ENCODE measurements at regions not wholly inside any gene's neighbourhood (a gene's known extent, or its start where the extent isn't known, plus 50 kb on each side); places are given as distances from the start of the nearest gene placed in this dataset.

GRCh38 chr2:77664491-77664890 is 142.3 kb upstream of the LRRTM4 start:
- no peaks in the 10 kb centered on the region for H3K9me3 ChIP-seq (ENCODE audit: control insufficient read depth, low read depth, low read length)
- no peak overlapping the region for H3K14ac ChIP-seq (ENCODE audit: insufficient read depth, low read length)
- H4K8ac ChIP-seq (replicated peaks; ENCODE audit: insufficient read length, low read depth, low read length): no peak overlapping the region
- no peak overlapping the region for H2BK15ac ChIP-seq (ENCODE audit: low read depth, low read length)
- no peak for DNase-seq
- no peak overlapping the region for H3T11ph ChIP-seq (ENCODE audit: low read length)
- H3K36me3 Mint-ChIP-seq (ENCODE audit: insufficient read depth in 1 of 3, low read depth in 3 of 3): 0 out of 7 replicates have a peak, but pooled peaks cover 0 to 2% (median 0%) of the 10 kb centered on the region in 3 experiments
- no peak overlapping the region for H3K4me2 ChIP-seq (ENCODE audit: insufficient read depth, insufficient read length, low read length)
- no peaks in the 10 kb centered on the region for H3K79me1 ChIP-seq (ENCODE audit: insufficient read depth, low read depth, low read length, poor library complexity, severe bottlenecking)
- H3K4ac ChIP-seq (ENCODE audit: low read depth, low read length): no peak overlapping the region
- H3K27ac Mint-ChIP-seq: no peak overlapping the region
- H2BK12ac ChIP-seq (ENCODE audit: insufficient read length, low read depth, low read length): no peak overlapping the region
- H3K4me3 Mint-ChIP-seq: no peak overlapping the region
- H2BK20ac ChIP-seq (ENCODE audit: low read depth, low read length, poor library complexity, severe bottlenecking): no peak overlapping the region
- no peak for TF ChIP-seq CTCF (conservative IDR thresholded peaks at IDR 0.05)
- no peak overlapping the region for H4K5ac ChIP-seq (ENCODE audit: insufficient read length, low read depth, low read length)
- H2BK120ac ChIP-seq (ENCODE audit: low read depth, low read length, poor library complexity, severe bottlenecking): no peak overlapping the region
- no peaks in the 10 kb centered on the region for H3K79me2 ChIP-seq (ENCODE audit: insufficient read depth, low read length)
- no CpG with 5 or more reads among the region's 2 CpGs for WGBS (ENCODE audit: extremely low coverage, insufficient read length, low lambda C conversion rate)
- H3K4me1 Mint-ChIP-seq: no peaks in the 10 kb centered on the region
- no peak overlapping the region for H2BK5ac ChIP-seq (ENCODE audit: insufficient read length, low read length)
- no peaks in the 10 kb centered on the region for H3K4me1 ChIP-seq (ENCODE audit: insufficient read depth, low read length)
- no peaks in the 10 kb centered on the region for H3K27me3 ChIP-seq (ENCODE audit: insufficient read depth, low read length)
- H3K27me3 Mint-ChIP-seq (ENCODE audit: low read depth): no peaks in the 10 kb centered on the region
- no peaks in the 10 kb centered on the region for H4K20me1 ChIP-seq (ENCODE audit: control insufficient read depth, insufficient read depth, insufficient read length)
- H3K27ac ChIP-seq (ENCODE audit: insufficient read length, low read depth, low read length): no peak overlapping the region
- no peak overlapping the region for H3K56ac ChIP-seq (ENCODE audit: insufficient read length, low read depth, low read length)
- no peak overlapping the region for H2AK5ac ChIP-seq (ENCODE audit: insufficient read length, low read length)
- H3K9ac ChIP-seq (ENCODE audit: extremely low read depth, insufficient read length, low read length): no peak overlapping the region
- H4K91ac ChIP-seq (ENCODE audit: insufficient read length, low read depth, low read length): no peak overlapping the region
- H3K23me2 ChIP-seq (ENCODE audit: insufficient read length, low read depth, low read length, poor library complexity, severe bottlenecking): no peaks in the 10 kb centered on the region
- no peak overlapping the region for H3K18ac ChIP-seq (ENCODE audit: insufficient read length, low read depth, low read length)
- H2AFZ ChIP-seq (ENCODE audit: low read length): no peak overlapping the region
- H3K9me3 Mint-ChIP-seq: peaks cover 0 to 3% of the 10 kb centered on the region in 2 experiments; a peak in 1 of 5 replicates
- H3K23ac ChIP-seq (ENCODE audit: insufficient read length, low read depth, low read length): no peak overlapping the region

All from H9 (cell line).